ENCODE measurements at regions not wholly inside any gene's neighbourhood (a gene's known extent, or its start where the extent isn't known, plus 50 kb on each side); places are given as distances from the start of the nearest gene placed in this dataset.
"Not testable (repeated sequence)": the region's sequence is repeated elsewhere in the genome, so short reads cannot be mapped to it uniquely, and the experiment has no call there.

DNA sequence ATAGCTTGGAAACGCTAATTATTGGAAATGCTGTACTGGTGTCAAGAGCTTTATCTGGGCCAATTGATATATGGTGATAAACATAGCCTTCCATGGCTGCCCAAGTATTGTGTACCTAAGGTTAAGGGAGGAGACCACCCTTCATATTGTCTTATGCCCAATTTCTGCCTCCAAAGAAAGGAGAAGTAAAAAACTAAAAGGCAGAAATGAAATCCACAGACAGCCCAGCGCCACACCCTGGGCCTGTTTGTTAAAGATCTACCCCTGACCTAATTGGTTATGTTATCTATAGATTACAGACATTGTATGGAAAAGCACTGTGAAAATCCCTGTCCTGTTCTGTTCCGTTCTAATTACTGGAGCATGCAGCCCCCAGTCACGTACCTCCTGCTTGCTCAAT, 142.4 kb upstream of the RPS23 start:
- CTCF ChIA-PET (ENCODE audit: low intra/inter-chr PET ratio) = not testable (repeated sequence)

More for the DNA sequence above, 142.4 kb upstream of the RPS23 start:
- FAIRE-seq; H3K9ac ChIP-seq (ENCODE audit: insufficient read depth in 1 of 2, low read depth in 2 of 2, low read length in 2 of 2); ATAC-seq; H3K27me3 ChIP-seq (ENCODE audit: control insufficient read depth in 2 of 2, insufficient read depth in 2 of 2, low read length in 2 of 2); H3K36me3 ChIP-seq (ENCODE audit: control insufficient read depth, insufficient read depth, low read length); H3K9me3 ChIP-seq (replicated peaks; ENCODE audit: control insufficient read depth, insufficient read depth, low read depth, low read length); H3K9me1 ChIP-seq (ENCODE audit: control insufficient read depth, insufficient read depth, low read length); DNase-seq (ENCODE audit: extremely low read depth in 1 of 4, low spot score in 3 of 4); intact Hi-C loops (cut with micrococcal nuclease); H4K20me1 ChIP-seq (replicated peaks; ENCODE audit: control insufficient read depth, insufficient read depth, low read length); in situ Hi-C loops (cut with MboI); H3K79me2 ChIP-seq (ENCODE audit: control insufficient read depth, insufficient read depth, low read length); H3K4me3 ChIP-seq; BruUV-seq (replicated peaks); TF ChIP-seq TEAD4 (CRISPR knock-in tag; IDR thresholded peaks at IDR 0.05; ENCODE audit: borderline replicate concordance): not testable (repeated sequence)
- POLR2A ChIA-PET = interaction anchor here (0.8 kb wide), 1 partner anchor 107 kb away, joined by 3 read pairs; no protein-coding TSS in a partner anchor
- H3K27ac ChIP-seq (ENCODE audit: extremely low read depth, low read depth, low read length) = peak overlapping the region; percentile 37; the same call in 1 of the 3 replicates
- TF ChIP-seq NCOR1 (IDR thresholded peaks at IDR 0.05) (0 out of 2 replicates have a peak, but pooled peaks have one; percentile 27), TCF3 (CRISPR knock-in tag; IDR thresholded peaks at IDR 0.05) (peak; percentile 60), SOX6 (IDR thresholded peaks at IDR 0.05) (peak; percentile 61; the same call in 1 of the 2 replicates), CBFA2T2 (conservative IDR thresholded peaks at IDR 0.05) (0 out of 2 replicates have a peak, but pooled peaks have one; percentile 16), SMARCE1 (IDR thresholded peaks at IDR 0.05) (peak; percentile 52; the same call in 1 of the 2 replicates), TAL1 (IDR thresholded peaks at IDR 0.05) (peak; percentile 62), ARID1B (IDR thresholded peaks at IDR 0.05) (peak; percentile 72; the same call in 1 of the 2 replicates), CBFA2T3 (IDR thresholded peaks at IDR 0.05) (peak; percentile 36), FOSL1 (tag; conservative IDR thresholded peaks at IDR 0.05) (peak; percentile 11; the same call in 1 of the 2 replicates), SMARCC2 (IDR thresholded peaks at IDR 0.05; ENCODE audit: low read depth) (0 out of 2 replicates have a peak, but pooled peaks have one; percentile 15), TEAD4 (IDR thresholded peaks at IDR 0.05; ENCODE audit: low read length) (peak; percentile 50; the same call in 1 of the 2 replicates), EP300 (IDR thresholded peaks at IDR 0.05; ENCODE audit: low read length) (peak; percentile 73), SMAD4 (CRISPR knock-in tag; conservative IDR thresholded peaks at IDR 0.05) (peak; percentile 79)
- TF ChIP-seq, protein P1, sequence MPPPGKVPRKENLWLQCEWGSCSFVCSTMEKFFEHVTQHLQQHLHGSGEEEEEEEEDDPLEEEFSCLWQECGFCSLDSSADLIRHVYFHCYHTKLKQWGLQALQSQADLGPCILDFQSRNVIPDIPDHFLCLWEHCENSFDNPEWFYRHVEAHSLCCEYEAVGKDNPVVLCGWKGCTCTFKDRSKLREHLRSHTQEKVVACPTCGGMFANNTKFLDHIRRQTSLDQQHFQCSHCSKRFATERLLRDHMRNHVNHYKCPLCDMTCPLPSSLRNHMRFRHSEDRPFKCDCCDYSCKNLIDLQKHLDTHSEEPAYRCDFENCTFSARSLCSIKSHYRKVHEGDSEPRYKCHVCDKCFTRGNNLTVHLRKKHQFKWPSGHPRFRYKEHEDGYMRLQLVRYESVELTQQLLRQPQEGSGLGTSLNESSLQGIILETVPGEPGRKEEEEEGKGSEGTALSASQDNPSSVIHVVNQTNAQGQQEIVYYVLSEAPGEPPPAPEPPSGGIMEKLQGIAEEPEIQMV (tag; conservative IDR thresholded peaks at IDR 0.05; ENCODE audit: low read depth) = peak; percentile 60; the same call in 1 of the 2 replicates
- WGBS (ENCODE audit: insufficient coverage, low coverage, missing lambda C conversion rate) = 6% methylated on average over 4 of the region's 4 CpGs
- 0 out of 2 replicates have a peak overlapping the region, but pooled peaks have one; percentile 29 for H2AFZ ChIP-seq (ENCODE audit: low read depth, low read length)
- H3K4me1 ChIP-seq (replicated peaks in 1 of 2; ENCODE audit: control insufficient read depth in 2 of 2, insufficient read depth in 2 of 2, low read length in 2 of 2) = peaks cover 17 to 70% of the 10 kb centered on the region in 2 experiments
- peak overlapping the region; percentile 34 for H3K4me2 ChIP-seq (ENCODE audit: insufficient read depth, low read length)
